ENCODE measurements at regions not wholly inside any gene's neighbourhood (a gene's known extent, or its start where the extent isn't known, plus 50 kb on each side); places are given as distances from the start of the nearest gene placed in this dataset.
"Not testable (repeated sequence)": the region's sequence is repeated elsewhere in the genome, so short reads cannot be mapped to it uniquely, and the experiment has no call there.

DNA sequence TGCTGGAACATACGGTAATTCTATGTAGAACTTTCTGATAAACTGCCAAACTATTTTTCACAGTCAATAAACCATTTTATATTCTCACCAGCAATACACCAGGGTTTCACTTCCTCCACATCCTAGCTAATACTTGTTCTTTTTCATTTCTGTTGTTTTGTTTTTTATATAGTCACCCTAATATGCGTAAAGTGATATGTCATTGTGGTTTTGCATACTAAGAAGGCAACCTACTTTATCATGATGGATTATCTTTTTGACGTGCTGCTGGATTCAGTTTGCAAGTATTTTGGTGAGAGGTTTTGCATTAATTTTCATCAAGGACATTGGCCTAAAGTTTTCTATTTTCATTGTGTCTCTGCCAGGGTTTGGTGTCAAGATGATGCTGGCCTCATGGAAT lies 1384.1 kb downstream of the UQCRFS1 start:
- DNase-seq, result no peak

DNA sequence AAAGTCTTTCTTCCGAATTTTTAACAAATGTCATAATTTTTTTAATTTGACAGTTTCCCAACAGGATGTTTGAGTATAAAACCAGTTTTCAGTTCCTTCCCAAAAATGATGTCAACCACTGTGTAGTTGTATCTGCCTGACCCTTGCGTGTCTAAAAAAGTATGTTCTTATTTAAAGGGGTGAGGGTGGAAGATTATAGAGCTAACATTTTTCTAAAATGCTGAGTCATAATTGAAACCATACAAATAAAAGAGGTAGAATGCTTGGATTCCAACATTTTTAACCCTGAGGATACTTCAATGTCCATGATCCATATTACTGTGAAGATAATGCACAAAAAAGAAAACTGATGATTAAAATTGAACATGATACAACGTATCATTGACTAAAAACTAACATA lies 1388.8 kb downstream of the UQCRFS1 start:
- DNase-seq, result no peak

DNA sequence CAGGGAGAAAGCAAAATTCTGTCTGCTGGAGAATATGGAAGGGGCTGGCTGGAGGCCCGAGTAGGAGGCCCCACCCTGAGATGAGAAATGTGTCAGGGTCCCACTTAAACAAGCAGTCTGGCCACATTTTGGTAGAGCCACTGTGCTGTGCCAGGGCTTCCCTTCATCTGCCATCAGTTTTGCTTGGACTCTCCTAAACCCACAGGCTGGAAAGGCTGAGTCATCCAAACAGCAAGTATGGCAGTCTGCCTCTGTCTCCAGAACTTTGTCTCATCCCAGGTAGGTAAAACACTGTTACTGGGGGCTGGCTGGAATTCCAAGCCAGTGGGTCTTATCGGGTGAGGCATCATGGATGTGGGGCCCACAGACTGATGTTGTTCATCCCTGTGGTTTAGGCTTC lies 1390.6 kb downstream of the UQCRFS1 start:
- DNase-seq, result no peak

DNA sequence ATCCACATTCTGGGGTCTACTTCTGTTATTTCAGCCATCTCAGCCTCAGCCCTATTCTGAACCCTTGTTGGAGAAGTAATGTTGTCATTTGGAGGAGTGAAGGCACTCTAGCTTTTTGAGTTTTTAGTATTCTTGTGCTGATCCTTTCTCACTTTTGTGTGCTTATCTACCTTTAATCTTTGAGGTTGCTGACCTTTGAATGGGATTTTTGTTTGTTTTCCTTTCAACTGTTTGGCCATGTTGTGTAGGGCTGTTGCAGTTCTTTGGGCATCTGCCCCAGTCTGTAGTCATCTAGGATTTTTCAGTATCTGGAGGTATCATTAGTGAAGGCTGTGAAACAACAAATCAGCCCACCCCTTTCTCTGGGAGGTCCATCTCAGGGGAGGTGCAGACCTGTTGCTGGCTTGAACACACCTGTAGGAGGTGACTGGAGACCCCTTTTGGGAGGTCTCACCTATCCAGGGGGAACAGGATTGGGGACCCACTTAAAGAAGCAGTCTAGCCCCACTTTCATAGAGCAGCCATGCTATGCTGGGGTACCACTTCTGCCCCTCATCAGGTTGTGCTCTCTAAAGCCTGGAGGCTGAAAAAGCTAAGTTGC lies 1391.4 kb downstream of the UQCRFS1 start:
- DNase-seq, result no peak

DNA sequence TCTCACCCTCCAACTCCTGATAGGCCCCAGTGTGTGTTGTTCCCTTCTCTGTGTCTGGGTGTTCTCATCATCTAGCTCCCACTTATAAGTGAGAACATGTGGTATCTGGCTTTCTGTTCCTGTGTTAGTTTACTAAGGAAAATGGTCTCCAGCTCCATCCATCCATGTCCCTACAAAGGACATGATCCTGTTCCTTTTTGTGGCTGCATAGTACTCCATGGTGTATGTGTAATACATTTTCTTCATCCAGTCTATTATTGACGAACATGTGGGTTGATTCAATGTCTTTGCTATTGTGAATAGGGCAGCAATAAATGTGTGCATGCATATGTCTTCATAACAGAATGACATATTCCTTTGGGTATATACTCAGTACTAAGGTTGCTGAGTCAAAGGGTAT lies 1397.0 kb downstream of the UQCRFS1 start:
- DNase-seq, result no peak

DNA sequence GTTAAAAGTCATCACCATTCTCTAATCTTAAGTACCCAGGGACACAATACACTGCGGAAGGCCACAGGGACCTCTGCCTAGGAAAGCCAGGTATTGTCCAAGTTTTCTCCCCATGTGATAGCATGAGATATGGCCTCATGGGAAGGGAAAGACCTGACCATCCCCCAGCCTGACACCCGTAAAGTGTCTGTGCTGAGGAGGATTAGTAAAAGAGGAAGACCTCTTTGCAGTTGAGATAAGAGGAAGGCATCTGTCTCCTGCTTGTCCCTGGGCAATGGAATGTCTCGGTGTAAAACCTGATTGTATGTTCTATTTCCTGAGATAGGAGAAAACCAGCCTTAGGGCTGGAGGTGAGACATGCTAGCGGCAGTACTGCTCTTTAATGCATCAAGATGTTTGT lies 1398.1 kb downstream of the UQCRFS1 start:
- DNase-seq, result not testable (repeated sequence)

DNA sequence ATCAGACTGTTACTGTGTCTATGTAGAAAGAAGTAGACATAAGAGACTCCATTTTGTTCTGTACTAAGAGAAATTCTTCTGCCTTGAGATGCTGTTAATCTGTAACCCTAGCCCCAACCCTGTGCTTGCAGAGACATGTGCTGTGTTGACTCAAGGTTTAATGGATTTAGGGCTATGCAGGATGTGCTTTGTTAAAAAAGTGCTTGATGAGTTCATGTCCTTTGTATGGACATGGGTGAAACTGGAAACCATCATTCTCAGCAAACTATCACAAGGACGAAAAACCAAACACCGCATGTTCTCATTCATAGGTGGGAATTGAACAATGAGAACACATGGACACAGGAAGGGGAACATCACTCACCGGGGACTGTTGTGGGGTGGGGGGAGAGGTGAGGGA lies 1398.7 kb downstream of the UQCRFS1 start:
- DNase-seq, result not testable (repeated sequence)

DNA sequence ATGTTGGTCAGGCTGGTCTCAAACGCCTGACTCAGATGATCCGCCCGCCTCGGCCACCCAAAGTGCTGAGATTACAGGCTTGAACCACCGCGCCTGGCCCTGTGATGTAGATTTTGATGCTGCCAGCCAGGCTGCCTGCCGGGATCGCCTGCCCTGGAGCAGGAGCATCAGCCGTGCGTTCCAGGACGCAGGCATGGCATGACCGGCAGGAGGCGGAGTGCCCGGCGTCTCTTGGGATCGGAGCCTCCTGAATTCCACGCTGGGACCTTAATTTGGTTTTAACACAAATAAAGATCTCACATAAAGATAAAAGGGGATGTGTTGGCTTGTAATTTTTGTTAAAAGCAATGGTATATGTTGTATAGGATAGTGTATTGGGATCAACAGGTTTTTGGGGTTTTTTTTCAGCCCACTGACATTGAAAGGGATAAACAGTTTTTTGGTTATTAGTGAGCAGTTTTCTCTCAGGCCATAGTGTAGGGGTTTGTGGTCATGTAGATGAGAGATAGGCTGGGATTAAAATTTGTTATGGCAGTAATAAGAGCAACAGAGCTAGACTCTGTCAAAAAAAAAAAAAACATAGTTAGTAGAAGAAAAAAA lies 1406.4 kb downstream of the UQCRFS1 start:
- DNase-seq, result no peak

DNA sequence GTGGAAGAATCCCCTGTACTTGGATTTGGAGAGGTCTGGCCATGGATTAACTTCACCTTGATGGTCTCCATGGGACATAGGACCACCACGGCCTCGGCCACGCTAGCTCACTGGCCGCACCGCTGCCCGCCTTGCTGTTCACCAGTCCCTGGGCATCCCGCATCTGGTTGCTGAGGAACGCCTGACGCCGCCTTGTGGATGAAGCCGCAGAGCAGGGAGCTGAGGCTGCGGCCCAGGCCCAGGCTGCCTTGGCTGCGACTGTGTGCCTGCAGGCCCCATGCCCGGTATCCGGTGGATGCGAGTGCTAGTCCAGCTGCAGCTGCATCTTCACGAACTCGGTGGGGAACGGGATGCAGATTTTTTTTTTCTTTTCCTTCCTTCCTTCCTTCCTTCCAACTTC lies 1407.1 kb downstream of the UQCRFS1 start:
- DNase-seq, result no peak

DNA sequence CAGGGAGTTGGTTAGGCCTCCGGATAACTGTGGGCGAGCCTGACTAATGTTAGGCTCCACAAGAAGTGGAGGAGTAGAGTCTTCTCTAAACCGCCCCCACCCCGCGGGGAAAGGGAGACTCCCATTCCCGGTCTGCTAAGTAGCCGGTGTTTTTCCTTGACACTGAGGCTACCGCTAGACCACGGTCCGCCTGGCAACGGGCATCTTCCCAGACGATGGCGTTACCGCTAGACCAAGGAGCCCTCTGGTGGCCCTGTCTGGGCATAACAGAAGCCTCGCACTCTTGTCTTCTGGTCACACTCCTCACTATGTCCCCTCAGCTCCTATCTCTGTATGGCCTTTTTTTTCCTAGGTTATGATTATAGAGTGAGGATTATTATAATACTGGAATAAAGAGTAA lies 1410.7 kb downstream of the UQCRFS1 start:
- DNase-seq, result not testable (repeated sequence)

DNA sequence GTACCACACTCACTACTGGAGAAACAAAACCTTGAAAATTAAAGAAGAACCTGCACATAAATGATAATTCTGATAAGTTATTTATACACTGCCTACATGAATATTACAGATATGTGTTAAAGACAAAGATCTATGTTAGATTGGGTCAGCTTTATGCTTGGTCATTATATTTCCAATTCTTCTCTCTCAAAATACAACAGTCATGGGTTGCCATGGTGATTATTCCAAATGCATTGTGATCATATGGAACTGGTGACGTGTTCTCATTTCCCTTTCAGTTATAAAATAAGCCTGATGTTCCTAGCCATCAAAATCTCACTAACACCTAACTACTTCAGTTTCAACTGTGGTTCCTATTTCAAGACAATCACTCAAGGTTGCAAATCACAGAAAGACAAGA lies 1416.4 kb downstream of the UQCRFS1 start:
- DNase-seq, result no peak

DNA sequence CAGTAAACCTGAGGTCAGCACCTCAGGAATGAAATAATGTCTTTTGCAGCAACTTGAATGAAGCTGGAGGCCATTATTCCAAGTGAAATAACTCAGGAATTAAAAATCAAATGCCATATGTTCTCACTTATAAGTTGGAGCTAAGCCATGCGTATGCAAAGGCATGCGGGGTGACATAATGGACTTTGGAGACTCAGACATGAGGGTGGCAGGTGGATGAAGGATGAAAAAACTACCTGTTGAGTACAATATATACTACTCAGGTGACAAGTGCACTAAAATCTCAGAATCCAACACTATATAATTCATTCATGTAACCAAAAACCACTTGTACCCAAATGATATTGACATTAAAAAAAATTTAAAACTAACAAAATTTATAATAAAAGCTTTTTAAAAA lies 1416.9 kb downstream of the UQCRFS1 start:
- no peak for DNase-seq

DNA sequence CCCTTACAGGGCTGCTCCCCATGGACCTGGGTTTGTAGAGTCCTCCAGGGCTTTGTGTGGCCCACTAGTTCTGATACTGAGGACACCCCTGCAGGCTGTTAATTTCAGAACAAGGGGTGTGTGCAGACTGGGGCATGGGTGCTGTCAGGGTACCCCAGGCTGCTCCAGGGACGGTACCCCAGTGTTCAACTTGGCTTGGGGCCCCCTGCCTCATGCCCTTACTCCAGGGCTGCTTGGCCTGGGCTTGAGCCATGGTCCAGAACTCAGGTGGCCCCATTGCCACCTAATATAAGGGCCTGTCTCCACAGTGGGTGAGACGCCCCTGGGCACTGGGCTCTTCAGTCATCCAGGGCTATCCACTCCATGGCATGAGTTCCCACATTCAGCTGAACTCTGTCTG lies 1417.6 kb downstream of the UQCRFS1 start:
- DNase-seq, result no peak

DNA sequence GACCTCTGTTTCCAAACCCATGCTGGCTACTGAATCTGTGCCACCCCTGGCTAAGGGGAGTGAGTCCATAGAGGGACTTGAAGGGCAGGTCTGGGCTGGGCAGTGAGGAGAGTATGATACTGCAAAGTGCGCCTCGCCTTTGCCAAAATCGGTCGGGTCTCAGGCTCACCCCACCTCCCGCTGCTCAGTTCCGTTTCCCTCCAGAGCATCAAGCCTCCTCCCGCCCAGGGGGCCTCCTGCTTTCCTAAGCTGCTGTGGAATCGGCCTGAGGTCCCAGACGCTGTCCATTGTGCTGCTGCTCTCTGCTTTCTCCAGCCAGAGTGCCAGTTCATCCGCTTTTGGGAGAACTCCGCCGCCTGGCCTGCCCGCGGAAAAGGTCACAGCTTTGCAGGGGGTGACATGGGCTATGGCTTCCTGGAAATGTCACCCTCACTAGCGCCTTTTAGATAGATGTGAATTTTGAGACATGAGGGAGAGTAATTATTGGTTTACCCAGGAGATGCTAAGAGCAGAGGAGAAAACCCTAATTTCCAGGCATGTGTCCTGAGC lies 1418.4 kb downstream of the UQCRFS1 start:
- no peak for DNase-seq

DNA sequence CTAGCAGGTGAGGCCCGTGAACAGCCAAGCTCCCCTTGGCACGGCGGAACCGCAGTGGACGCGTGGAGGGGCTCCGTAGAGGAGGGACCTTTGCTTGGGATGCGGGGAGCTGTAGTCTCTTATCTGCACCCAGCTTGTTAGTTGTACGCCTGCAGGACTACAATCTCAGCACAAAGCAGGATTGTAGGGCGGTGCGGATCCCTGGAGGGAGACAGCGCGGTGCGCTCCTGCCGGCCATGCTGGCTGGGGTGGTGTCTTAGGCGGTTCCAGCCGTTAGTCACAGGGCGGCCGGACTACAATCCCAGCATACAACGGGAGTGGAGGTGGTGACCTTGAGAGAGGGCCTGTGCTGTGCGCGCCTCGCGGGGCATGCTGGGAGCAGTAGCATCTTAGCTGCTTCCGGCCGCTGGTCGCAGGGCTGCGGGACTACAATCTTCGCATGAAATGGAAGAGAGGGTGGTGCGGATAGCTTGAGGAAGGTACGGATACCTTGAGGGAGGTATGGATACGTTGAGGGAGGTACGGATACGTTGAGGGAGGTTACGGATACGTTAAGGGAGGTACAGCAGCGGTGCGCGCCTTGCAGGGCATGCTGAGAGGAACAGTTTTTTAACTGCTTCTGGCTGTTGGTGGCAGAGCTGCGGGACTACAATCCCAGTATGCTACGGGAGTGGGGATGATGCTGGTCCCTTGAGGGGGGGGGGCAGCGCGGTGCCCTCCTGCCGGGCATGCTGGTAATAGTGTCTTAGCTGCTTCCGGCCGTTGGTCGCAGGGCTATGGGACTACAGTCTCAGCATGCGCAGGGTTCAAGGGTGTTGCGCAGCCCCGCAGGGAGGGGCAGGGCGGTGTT lies 1419.1 kb downstream of the UQCRFS1 start:
- DNase-seq, result peak; percentile 94

DNA sequence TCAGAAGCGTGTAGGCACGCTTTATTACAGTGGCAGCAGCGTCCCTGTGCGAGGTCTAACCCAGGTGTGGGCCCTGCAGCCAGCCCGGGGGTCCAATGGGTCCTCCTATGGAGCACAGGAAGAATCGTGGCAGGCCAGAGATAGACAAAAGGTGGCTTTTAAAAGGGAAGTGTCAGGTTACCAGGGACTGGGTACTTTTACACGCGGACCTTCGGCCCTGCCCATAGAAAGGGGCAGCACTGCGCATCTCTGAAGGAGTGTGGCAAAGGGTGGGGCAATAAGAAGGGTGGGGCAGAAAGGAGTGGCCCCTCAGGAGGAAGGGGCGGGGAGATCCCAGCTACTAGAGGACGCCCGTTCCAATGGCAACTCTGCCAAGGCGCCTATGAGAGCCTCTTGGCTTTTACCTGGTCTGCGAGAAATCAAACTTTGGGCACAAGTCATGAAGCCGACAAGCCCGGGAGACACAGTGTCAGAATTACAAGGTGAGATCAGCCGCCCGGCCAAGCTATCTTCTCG lies 1419.8 kb downstream of the UQCRFS1 start:
- peak; percentile 94 for DNase-seq

DNA sequence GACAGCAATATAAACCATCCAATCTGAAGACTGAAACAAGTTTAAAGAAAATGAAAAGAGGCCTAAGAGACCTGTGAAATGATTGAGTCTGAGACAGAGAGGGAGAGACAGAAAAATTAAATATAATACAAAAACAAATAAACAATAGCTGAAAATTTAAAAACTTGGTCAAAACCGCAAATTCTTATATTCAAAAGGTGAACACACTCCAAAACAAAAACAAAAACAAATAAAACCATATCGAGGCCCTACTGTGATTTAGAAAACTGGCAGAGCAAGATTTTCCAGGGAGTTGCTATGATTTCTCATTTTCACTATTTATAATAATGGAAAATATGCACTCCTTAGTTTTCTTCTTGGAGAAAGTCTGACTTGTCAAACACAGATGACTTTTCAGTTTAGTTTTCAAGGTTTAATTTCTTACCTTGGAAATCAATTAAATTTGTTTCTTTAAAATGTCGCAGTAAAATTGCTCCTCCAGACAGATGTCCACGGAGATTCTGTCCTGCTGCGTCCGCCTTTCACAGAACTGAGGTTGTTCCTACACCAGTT lies 1420.3 kb downstream of the UQCRFS1 start:
- DNase-seq, result no peak

DNA sequence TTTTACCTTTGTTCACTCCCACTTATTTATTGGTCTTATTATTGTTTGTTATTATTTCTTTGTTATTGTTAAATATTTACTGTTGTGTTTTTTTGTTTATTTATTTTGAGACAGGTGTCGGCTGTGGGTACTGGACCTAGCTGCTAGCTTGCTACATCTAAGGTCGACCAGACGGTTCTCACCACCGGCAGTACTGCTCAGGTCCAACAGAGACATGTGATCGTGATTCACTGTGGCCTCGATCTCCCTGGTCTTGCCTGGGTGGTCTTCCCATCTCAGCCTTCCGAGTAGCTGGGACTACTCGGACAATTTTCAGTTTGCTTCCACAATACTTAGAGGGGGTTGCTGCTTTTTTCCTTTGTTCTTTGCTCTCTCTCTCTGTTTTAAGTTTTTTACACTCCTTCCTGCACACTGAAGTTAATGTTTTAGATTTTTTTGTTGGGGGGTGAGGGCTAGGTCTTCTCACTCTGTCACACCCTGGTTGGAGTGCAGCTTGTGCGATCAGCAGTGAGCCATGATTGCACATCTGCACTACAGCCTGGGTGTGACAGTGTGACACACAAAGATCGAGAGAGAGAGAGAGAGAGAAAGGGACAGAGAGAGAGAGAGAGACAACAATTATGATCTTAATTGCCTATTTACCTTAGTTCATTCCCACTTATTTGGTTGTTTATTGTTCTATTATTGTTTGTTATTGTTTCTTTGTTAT lies 1432.4 kb downstream of the UQCRFS1 start:
- no peak for DNase-seq

DNA sequence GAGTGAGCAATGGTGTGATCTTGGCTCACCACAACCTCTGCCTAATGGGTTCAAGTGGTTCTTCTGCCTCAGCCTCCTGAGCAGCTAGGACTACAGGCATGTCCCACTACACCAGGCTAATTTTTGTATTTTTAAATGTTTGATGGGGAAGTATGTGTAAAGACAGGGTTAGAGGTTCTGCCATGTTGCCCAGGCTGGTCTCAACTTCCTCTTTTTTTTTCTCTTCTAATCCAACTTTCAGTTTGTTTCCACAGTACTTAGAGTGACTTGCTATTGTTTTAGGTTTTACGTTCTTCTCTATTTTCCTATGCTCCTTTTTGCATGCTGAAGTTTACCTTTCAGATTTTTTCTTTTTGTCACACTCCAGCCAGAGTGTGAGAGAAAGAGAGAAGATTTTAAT lies 1433.0 kb downstream of the UQCRFS1 start:
- DNase-seq, result no peak

DNA sequence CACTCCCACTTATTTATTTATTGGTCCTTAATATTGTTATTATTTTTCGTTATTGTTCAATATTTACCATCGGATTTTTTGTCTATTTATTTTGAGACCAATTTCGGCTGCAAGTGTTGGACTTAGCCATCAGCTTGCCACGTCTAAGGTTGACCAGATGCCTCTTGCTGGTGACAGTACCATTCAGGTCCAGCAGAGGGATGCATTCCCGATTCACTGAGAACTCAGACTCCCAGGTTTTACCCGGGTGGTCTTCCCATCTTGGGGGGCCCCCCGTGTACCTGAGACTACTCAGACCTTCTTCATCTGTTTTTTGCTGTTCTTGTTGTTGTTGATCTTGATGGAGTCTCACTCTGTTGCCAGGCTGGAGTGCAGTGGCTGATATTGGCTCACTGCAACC lies 1435.2 kb downstream of the UQCRFS1 start:
- DNase-seq, result no peak

DNA sequence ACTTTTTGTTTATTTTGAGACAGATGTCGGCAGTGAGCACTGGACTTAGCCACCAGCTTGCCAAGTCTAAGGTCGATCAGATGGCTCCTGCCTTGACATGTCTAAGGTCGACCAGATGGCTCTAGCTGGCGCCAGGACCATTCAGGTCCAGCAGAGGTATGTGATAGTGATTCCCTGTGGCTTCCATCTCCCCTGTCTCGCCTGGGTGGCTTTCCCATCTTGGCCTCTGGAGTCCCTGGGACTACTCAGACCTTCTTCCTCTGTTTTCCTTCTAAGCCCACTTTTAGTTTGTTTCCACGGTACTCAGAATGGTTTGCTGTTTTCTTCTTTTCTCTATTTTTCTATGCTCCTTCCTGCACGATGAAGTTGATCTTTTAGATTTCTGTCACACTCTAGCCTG lies 1435.7 kb downstream of the UQCRFS1 start:
- DNase-seq, result no peak

DNA sequence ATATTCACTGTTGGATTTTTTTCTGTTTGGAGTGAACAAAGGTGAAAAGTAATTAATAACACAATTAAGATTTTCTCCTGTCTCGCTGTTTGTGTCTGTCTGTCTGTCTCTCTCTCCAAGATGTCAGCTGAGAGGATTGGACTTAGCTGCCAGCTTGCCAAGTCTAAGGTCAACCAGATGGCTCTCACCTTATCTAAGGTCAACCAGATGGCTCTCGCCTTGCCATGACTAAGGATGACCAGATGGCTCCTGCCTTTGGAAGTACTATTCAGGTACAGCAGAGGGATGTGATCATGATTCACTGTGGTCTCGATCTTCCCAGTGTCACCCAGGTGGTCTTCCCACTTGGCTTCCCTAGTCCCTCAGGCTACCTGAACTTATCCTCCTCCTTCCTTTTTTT lies 1436.4 kb downstream of the UQCRFS1 start:
- DNase-seq, result no peak

DNA sequence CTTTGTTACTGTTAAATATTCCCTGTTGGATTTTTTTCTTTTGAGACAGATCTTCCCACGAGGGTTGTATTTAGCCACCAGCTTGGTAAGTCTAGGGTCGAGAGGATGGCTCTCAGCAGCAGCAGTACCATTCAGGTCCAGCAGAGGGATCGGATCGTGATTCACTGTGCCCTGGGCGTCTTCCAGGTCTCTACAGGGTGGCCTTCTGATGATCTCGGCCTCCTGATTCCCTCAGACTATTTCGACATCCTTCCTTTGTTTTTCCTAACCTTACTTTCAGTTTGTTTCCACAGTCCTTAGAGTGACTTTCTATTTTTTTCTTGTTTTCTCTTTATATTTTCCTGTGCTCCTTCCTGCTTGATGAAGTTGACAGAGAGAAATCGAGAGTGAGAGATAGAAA lies 1436.9 kb downstream of the UQCRFS1 start:
- no peak for DNase-seq

Measured in NCI-H1105 treated with DMSO at 0.1 percent for 48 hours (cell line).